ENCODE measurements at regions not wholly inside any gene's neighbourhood (a gene's known extent, or its start where the extent isn't known, plus 50 kb on each side); places are given as distances from the start of the nearest gene placed in this dataset.
"Not testable (repeated sequence)": the region's sequence is repeated elsewhere in the genome, so short reads cannot be mapped to it uniquely, and the experiment has no call there.

DNA sequence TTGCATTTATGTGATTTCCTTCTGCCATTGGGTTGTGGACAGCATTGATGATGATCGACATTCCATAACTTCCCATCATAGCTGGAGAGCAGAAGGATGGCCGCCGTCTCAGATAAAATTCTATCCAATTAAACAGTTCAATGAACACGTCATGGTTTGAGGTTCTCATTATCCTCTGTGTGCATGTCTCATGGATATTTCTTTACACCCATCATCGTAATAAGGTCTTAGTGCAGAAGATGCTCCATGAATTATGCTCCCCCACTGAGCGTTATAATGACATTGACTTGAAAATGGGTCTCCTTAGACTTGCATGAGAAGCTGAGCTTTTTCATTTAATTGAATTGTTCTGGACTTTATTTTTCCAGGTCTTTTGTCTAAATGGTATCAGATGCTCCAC lies 92.1 kb downstream of the TRIM42 start:
- TF ChIP-seq, protein P1, sequence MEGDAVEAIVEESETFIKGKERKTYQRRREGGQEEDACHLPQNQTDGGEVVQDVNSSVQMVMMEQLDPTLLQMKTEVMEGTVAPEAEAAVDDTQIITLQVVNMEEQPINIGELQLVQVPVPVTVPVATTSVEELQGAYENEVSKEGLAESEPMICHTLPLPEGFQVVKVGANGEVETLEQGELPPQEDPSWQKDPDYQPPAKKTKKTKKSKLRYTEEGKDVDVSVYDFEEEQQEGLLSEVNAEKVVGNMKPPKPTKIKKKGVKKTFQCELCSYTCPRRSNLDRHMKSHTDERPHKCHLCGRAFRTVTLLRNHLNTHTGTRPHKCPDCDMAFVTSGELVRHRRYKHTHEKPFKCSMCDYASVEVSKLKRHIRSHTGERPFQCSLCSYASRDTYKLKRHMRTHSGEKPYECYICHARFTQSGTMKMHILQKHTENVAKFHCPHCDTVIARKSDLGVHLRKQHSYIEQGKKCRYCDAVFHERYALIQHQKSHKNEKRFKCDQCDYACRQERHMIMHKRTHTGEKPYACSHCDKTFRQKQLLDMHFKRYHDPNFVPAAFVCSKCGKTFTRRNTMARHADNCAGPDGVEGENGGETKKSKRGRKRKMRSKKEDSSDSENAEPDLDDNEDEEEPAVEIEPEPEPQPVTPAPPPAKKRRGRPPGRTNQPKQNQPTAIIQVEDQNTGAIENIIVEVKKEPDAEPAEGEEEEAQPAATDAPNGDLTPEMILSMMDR (IDR thresholded peaks at IDR 0.05; ENCODE audit: low read length, missing control alignments): no peak
- DNase-seq (ENCODE audit: low read depth): no peak
- no peak overlapping the region for H3K4me3 ChIP-seq (replicated peaks; ENCODE audit: low read depth, low read length)

DNA sequence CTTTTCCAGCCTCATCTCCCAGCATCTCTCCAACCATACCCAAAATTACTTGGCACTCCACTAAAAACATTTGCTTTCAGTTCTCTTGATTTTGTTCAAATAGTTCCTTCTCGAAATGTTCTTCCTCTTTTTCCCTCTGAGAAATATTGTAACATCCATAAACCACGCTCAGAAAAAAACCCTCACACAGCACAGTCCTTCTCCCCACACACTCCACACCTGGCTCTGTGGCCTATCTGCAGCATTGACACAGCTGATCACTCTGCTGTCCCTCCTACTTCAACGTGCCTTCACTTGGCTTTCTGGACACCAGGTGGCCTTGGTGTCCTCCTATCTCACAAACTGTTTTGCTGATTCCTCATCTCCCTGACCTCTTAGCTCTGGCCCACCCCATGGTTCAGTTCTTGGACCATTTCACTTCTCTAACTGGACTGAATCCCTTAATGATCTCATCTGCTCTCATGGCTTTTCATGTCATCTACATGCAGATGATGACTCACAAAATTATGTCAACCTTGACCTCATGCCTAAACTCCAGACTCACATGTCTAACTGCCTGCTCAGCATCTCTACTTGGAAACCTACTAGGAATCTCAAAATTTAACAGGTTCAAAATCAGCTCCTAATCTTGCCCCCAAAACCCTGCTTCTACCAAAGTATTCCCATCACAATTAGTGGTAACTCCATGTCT lies 93.3 kb downstream of the TRIM42 start:
- H3K4me3 ChIP-seq (replicated peaks; ENCODE audit: low read depth, low read length): no peak overlapping the region
- TF ChIP-seq, protein P1 (IDR thresholded peaks at IDR 0.05; ENCODE audit: low read length, missing control alignments): no peak
- no peak for DNase-seq (ENCODE audit: low read depth)

DNA sequence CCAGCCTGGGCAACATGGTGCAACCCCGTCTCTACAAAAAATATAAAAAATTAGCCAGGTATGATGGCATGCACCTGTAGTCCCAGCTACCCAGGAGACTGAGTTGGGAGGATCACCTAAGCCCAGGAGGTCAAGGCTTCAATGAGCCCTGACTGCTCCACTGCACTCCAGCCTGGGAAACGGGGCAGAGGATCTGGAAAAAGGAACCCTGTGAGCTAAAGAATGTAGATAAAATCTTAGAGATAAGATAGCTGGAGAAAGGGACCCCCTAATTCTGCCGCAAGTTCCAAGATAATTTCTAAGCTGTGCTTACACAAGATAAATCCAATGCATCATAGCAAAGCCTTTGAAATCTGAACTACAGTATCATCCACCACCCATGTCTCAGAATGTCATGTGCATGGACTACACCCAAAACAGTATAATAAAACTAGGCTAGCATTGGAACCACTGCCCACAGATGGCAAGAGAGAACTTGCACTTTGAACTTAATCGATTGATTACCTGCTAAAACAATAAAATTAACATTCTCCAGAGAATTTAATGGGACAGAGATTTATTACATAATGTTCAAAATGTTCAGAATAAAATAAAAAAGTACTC lies 99.9 kb downstream of the TRIM42 start:
- no peak for DNase-seq (ENCODE audit: low read depth)
- no peak overlapping the region for H3K4me3 ChIP-seq (replicated peaks; ENCODE audit: low read depth, low read length)
- TF ChIP-seq, protein P1 (IDR thresholded peaks at IDR 0.05; ENCODE audit: low read length, missing control alignments): no peak

DNA sequence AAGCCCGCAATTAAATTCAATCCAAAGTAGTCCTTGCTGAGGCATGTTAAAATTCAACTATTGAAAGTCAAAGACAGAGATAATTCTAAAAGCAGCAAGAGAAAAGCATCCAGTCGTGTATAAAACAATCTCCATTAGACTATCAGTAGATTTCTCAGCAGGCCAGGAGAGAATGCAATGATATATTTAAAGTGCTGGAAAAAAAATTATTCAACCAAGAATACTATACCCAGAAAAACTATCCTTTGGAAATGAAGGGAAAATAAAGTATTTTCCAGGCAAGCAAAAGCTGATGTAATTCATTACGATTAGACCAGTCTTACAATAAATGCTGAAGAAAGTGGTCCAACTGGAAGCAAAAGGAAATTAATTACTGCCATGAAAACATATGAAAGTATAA lies 113.5 kb downstream of the TRIM42 start:
- DNase-seq (ENCODE audit: low read depth): no peak
- no peak overlapping the region for H3K4me3 ChIP-seq (replicated peaks; ENCODE audit: low read depth, low read length)
- TF ChIP-seq, protein P1 (IDR thresholded peaks at IDR 0.05; ENCODE audit: low read length, missing control alignments): no peak

DNA sequence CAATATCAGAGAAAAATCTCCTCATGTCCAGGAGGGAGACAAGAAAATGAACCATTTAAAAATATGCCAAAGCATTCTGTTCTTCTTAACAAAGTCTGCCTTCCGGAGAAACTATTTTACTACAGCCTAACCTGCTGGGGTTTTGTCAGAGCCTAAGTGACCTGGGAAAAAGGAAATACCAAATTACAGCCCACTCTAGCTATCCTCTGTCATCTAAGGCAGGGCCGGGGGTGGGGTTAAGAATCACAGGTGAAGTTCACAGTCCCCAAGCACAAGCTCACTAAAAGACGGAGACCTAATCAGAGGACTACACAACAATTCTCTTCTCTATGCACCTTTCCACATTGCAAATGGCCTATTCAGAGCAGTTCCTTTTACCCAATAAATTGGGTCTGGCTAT lies 116.6 kb downstream of the TRIM42 start:
- TF ChIP-seq, protein P1 (IDR thresholded peaks at IDR 0.05; ENCODE audit: low read length, missing control alignments): no peak
- no peak for DNase-seq (ENCODE audit: low read depth)
- H3K4me3 ChIP-seq (replicated peaks; ENCODE audit: low read depth, low read length): no peak overlapping the region

DNA sequence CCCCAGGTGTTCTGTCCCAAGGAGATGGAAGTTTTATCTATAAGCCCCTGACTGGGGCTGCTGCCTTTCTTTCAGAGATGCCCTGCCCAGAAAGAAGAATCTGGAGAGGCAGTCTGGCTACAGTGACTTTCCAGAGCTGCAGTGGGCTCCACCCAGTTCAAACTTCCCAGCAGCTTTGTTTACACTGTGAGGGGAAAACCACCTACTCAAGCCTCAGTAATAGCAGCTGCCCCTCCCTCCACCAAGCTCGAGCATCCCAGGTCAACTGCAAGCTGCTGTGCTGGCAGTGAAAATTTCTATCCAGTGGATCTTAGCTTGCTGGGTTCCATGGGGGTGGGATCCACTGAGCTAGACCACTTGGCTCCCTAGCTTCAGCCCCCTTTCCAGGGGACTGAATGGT lies 125.0 kb downstream of the TRIM42 start:
- not testable (repeated sequence) for DNase-seq (ENCODE audit: low read depth); H3K4me3 ChIP-seq (replicated peaks; ENCODE audit: low read depth, low read length)

DNA sequence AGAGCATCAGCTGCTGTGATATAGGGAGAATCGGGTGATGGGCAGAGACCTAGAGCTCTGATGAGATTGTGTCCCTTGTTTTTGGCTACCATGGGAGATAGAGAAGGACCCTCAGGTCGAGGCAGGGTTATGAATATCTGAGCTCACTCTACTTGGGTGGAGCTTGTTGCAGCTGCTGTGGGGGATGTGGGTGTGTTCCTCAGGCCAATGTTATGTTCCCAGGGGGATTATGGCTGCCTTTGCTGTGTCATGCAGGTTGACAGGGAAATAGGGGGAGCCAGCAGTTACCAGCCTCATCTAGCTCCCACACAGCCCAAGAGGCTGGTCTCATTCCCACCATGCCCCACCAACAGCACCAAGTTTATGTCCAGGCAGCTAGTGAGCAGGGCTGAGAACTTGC lies 131.5 kb downstream of the TRIM42 start:
- TF ChIP-seq, protein P1 (IDR thresholded peaks at IDR 0.05; ENCODE audit: low read length, missing control alignments): no peak
- H3K4me3 ChIP-seq (replicated peaks; ENCODE audit: low read depth, low read length): no peak overlapping the region
- DNase-seq (ENCODE audit: low read depth): no peak

All from fibroblast of pulmonary artery (primary cell).